ENCODE measurements at regions not wholly inside any gene's neighbourhood (a gene's known extent, or its start where the extent isn't known, plus 50 kb on each side); places are given as distances from the start of the nearest gene placed in this dataset.

GRCh38 chr12:18905134-18905533 is 167.2 kb downstream of the CAPZA3 start:
- TF ChIP-seq CTCF (IDR thresholded peaks at IDR 0.05; ENCODE audit: poor library complexity, severe bottlenecking), result no peak
- TF ChIP-seq TAF1 (IDR thresholded peaks at IDR 0.05; ENCODE audit: low read depth), result no peak
- TF ChIP-seq EZH2 (IDR thresholded peaks at IDR 0.05; ENCODE audit: borderline replicate concordance, insufficient read depth, low read length, poor library complexity, severe bottlenecking), result no peak
- TF ChIP-seq POLR2AphosphoS5 (IDR thresholded peaks at IDR 0.05), result no peak
- no peak for TF ChIP-seq REST (IDR thresholded peaks at IDR 0.05; ENCODE audit: borderline replicate concordance)
